ENCODE measurements at regions not wholly inside any gene's neighbourhood (a gene's known extent, or its start where the extent isn't known, plus 50 kb on each side); places are given as distances from the start of the nearest gene placed in this dataset.
"Not testable (repeated sequence)": the region's sequence is repeated elsewhere in the genome, so short reads cannot be mapped to it uniquely, and the experiment has no call there.

DNA sequence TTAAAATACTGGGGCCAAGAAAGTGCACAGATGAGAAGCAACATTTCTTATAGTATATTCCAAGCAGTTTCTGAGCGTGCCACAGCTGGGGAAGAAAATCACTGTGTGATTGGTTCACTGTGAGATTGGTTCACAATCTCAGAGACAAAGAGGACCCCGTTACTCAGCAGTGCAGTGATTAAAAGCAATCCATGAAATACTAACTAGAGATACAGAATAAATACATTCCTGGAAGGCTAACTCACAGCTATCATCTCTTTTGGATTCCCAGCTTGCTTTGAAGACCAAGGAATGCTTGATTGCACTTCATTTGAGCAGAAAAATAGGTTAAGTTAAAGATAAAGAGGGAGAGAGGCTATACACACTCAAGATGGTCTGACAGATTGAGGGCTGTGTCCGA is 132.1 kb upstream of the RAPGEF2 start:
- H3K9me3 ChIP-seq (replicated peaks; ENCODE audit: control insufficient read depth, insufficient read depth, low read length): no peaks in the 10 kb centered on the region
- no peaks in the 10 kb centered on the region for H3K9me1 ChIP-seq (replicated peaks; ENCODE audit: control insufficient read depth, extremely low read depth, insufficient read depth, low read length)
- no peaks in the 10 kb centered on the region for H3K4me1 ChIP-seq (ENCODE audit: control insufficient read depth, extremely low read depth, insufficient read depth, low read length)
- H3K79me2 ChIP-seq (ENCODE audit: control insufficient read depth, insufficient read depth, low read length): no peaks in the 10 kb centered on the region
- H2AFZ ChIP-seq (ENCODE audit: low read depth, low read length): no peak overlapping the region
- no peaks in the 10 kb centered on the region for H4K20me1 ChIP-seq (replicated peaks; ENCODE audit: control insufficient read depth, extremely low read depth, insufficient read depth, low read length)
- H3K27me3 ChIP-seq (ENCODE audit: control insufficient read depth in 2 of 2, insufficient read depth in 2 of 2, low read length in 2 of 2): no peaks in the 10 kb centered on the region
- H3K36me3 ChIP-seq (ENCODE audit: control insufficient read depth in 2 of 2, extremely low read depth in 1 of 2, insufficient read depth in 2 of 2, low read length in 2 of 2): no peaks in the 10 kb centered on the region
- no peak for FAIRE-seq
- ChIA-PET CTCF (interaction anchor here (1.3 to 1.8 kb wide), 2 partner anchors 35 to 113 kb away, joined by 3 to 5 read pairs; no protein-coding TSS in a partner anchor), POLR2A (no interaction called here)
- dilution Hi-C loops (cut with MboI; ENCODE audit: extremely low pct_ligation_motif_present, low sequenced_read_pairs): no loop called here
- TF ChIP-seq, protein P1, sequence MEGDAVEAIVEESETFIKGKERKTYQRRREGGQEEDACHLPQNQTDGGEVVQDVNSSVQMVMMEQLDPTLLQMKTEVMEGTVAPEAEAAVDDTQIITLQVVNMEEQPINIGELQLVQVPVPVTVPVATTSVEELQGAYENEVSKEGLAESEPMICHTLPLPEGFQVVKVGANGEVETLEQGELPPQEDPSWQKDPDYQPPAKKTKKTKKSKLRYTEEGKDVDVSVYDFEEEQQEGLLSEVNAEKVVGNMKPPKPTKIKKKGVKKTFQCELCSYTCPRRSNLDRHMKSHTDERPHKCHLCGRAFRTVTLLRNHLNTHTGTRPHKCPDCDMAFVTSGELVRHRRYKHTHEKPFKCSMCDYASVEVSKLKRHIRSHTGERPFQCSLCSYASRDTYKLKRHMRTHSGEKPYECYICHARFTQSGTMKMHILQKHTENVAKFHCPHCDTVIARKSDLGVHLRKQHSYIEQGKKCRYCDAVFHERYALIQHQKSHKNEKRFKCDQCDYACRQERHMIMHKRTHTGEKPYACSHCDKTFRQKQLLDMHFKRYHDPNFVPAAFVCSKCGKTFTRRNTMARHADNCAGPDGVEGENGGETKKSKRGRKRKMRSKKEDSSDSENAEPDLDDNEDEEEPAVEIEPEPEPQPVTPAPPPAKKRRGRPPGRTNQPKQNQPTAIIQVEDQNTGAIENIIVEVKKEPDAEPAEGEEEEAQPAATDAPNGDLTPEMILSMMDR (IDR thresholded peaks at IDR 0.05; ENCODE audit: extremely low read depth in 1 of 2, insufficient read depth in 1 of 2, low read depth in 1 of 2, low read length in 2 of 2): no peak
- TF ChIP-seq POLR2AphosphoS5 (IDR thresholded peaks at IDR 0.05; ENCODE audit: insufficient read depth, low read depth, low read length): no peak
- TF ChIP-seq JUN (IDR thresholded peaks at IDR 0.05; ENCODE audit: borderline replicate concordance, insufficient read depth, insufficient read length, low read depth): no peak
- no peak for TF ChIP-seq MYC (IDR thresholded peaks at IDR 0.05; ENCODE audit: low read depth, low read length)
- TF ChIP-seq EZH2 (IDR thresholded peaks at IDR 0.05; ENCODE audit: borderline replicate concordance, low read depth, low read length, severe bottlenecking): no peak
- TF ChIP-seq POLR2A (IDR thresholded peaks at IDR 0.05; ENCODE audit: low read depth, low read length): no peak
- no peak for TF ChIP-seq FOS (IDR thresholded peaks at IDR 0.05; ENCODE audit: borderline replicate concordance, insufficient read depth, low read length)
- TF ChIP-seq, protein P2, sequence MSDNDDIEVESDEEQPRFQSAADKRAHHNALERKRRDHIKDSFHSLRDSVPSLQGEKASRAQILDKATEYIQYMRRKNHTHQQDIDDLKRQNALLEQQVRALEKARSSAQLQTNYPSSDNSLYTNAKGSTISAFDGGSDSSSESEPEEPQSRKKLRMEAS (IDR thresholded peaks at IDR 0.05; ENCODE audit: insufficient read depth, insufficient read length): no peak
- TF ChIP-seq GATA2 (IDR thresholded peaks at IDR 0.05; ENCODE audit: insufficient read depth, insufficient read length, low read depth, low read length): no peak
- no peak overlapping the region for H3K4me3 ChIP-seq (replicated peaks in 1 of 3; ENCODE audit: insufficient read depth in 1 of 3, low read depth in 1 of 3, low read length in 3 of 3)
- DNase-seq (ENCODE audit: low read depth, low spot score): no peak
- no TSS peak for BruUV-seq (replicated peaks)
- H3K27ac ChIP-seq (ENCODE audit: insufficient read depth, low read depth, low read length): no peak overlapping the region
- no peak overlapping the region for H3K9ac ChIP-seq (replicated peaks; ENCODE audit: extremely low read depth, insufficient read depth, low read length)
- H3K4me2 ChIP-seq (ENCODE audit: insufficient read depth, low read length): no peak overlapping the region
- intact Hi-C loops (cut with micrococcal nuclease): no loop called here

DNA sequence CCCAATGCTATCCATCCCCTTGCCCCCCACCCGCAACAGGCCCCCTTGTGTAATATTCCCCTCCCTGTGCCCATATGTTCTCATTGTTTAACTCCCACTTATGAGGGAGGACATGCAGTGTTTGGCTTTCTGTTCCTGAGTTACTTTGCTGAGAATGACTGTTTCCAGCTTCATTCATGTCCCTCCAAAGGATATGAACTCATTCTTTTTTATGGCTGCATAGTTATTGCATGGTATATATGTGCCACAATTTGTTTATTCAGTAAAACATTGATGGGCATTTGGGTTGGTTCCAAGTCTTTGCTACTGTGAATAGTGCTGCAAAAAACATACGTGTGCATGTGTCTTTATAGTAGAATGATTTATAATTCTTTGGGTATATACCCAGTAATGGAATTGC is 128.4 kb upstream of the RAPGEF2 start:
- POLR2A ChIA-PET; BruUV-seq (replicated peaks): not testable (repeated sequence)

DNA sequence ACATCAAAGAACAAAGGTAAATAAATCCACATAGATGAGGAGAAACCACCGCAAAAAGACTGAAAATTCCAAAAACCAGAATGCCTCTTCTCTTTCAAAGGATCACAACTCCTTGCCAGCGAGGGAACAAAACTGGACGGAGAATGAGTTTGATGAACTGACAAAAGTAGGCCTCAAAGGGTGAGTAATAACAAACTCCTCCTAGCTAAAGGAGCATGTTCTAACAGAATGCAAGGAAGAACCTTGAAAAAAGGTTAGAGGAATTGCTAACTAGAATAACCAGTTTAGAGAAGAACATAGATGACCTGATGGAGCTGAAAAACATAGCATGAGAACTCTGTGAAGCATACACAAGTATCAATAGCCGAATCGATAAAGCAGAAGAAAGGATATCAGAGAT is 122.2 kb upstream of the RAPGEF2 start:
- H3K27me3 ChIP-seq (ENCODE audit: control insufficient read depth in 2 of 2, insufficient read depth in 2 of 2, low read length in 2 of 2); H3K79me2 ChIP-seq (ENCODE audit: control insufficient read depth, insufficient read depth, low read length); FAIRE-seq; CTCF ChIA-PET; H4K20me1 ChIP-seq (replicated peaks; ENCODE audit: control insufficient read depth, extremely low read depth, insufficient read depth, low read length); POLR2A ChIA-PET; H3K9ac ChIP-seq (replicated peaks; ENCODE audit: extremely low read depth, insufficient read depth, low read length); dilution Hi-C loops (cut with MboI; ENCODE audit: extremely low pct_ligation_motif_present, low sequenced_read_pairs); H3K4me1 ChIP-seq (ENCODE audit: control insufficient read depth, extremely low read depth, insufficient read depth, low read length); H2AFZ ChIP-seq (ENCODE audit: low read depth, low read length); BruUV-seq (replicated peaks); intact Hi-C loops (cut with micrococcal nuclease); DNase-seq (ENCODE audit: low read depth, low spot score); H3K9me3 ChIP-seq (replicated peaks; ENCODE audit: control insufficient read depth, insufficient read depth, low read length); H3K36me3 ChIP-seq (ENCODE audit: control insufficient read depth in 2 of 2, extremely low read depth in 1 of 2, insufficient read depth in 2 of 2, low read length in 2 of 2); H3K4me2 ChIP-seq (ENCODE audit: insufficient read depth, low read length); H3K27ac ChIP-seq (ENCODE audit: insufficient read depth, low read depth, low read length); H3K9me1 ChIP-seq (replicated peaks; ENCODE audit: control insufficient read depth, extremely low read depth, insufficient read depth, low read length); H3K4me3 ChIP-seq (replicated peaks in 1 of 3; ENCODE audit: insufficient read depth in 1 of 3, low read depth in 1 of 3, low read length in 3 of 3): not testable (repeated sequence)

More for the DNA sequence above, 128.4 kb upstream of the RAPGEF2 start:
- intact Hi-C loops (cut with micrococcal nuclease); H4K20me1 ChIP-seq (replicated peaks; ENCODE audit: control insufficient read depth, extremely low read depth, insufficient read depth, low read length); H2AFZ ChIP-seq (ENCODE audit: low read depth, low read length); H3K9me3 ChIP-seq (replicated peaks; ENCODE audit: control insufficient read depth, insufficient read depth, low read length); H3K27me3 ChIP-seq (ENCODE audit: control insufficient read depth in 2 of 2, insufficient read depth in 2 of 2, low read length in 2 of 2); H3K4me2 ChIP-seq (ENCODE audit: insufficient read depth, low read length); dilution Hi-C loops (cut with MboI; ENCODE audit: extremely low pct_ligation_motif_present, low sequenced_read_pairs); H3K79me2 ChIP-seq (ENCODE audit: control insufficient read depth, insufficient read depth, low read length); DNase-seq (ENCODE audit: low read depth, low spot score); H3K27ac ChIP-seq (ENCODE audit: insufficient read depth, low read depth, low read length); H3K9ac ChIP-seq (replicated peaks; ENCODE audit: extremely low read depth, insufficient read depth, low read length); H3K9me1 ChIP-seq (replicated peaks; ENCODE audit: control insufficient read depth, extremely low read depth, insufficient read depth, low read length); H3K36me3 ChIP-seq (ENCODE audit: control insufficient read depth in 2 of 2, extremely low read depth in 1 of 2, insufficient read depth in 2 of 2, low read length in 2 of 2); CTCF ChIA-PET; H3K4me1 ChIP-seq (ENCODE audit: control insufficient read depth, extremely low read depth, insufficient read depth, low read length); H3K4me3 ChIP-seq (replicated peaks in 1 of 3; ENCODE audit: insufficient read depth in 1 of 3, low read depth in 1 of 3, low read length in 3 of 3); FAIRE-seq: not testable (repeated sequence)
